GM19240 (cell line): ENCODE measurements at regions not wholly inside any gene's neighbourhood (a gene's known extent, or its start where the extent isn't known, plus 50 kb on each side); places are given as distances from the start of the nearest gene placed in this dataset.
"Not testable (repeated sequence)": the region's sequence is repeated elsewhere in the genome, so short reads cannot be mapped to it uniquely, and the experiment has no call there.

ENCODE experiments used
- DNase-seq: peaks from one replicate; pipeline ENCODE4 v3.0.0; 2011; ENCODE audit warnings: low spot score; ENCODE audit not compliant: insufficient read length

- DNase-seq, result no peak
These were observed 421.5 kb upstream of the MDGA2 start for GRCh38 chr14:48096897-48097296.

- no peak for DNase-seq
These were observed 411.1 kb upstream of the MDGA2 start for GRCh38 chr14:48086516-48086915.

- no peak for DNase-seq
These were observed 400.1 kb upstream of the MDGA2 start for GRCh38 chr14:48075487-48075886.

GRCh38 chr14:48052973-48053372 lies 377.6 kb upstream of the MDGA2 start:
- DNase-seq, result no peak

- DNase-seq, result no peak
These were observed 360.4 kb upstream of the MDGA2 start for GRCh38 chr14:48035836-48036235.

GRCh38 chr14:48027115-48027514 lies 351.7 kb upstream of the MDGA2 start:
- no peak for DNase-seq

GRCh38 chr14:48023881-48024280 lies 348.5 kb upstream of the MDGA2 start:
- DNase-seq, result no peak

GRCh38 chr14:48011484-48011883 lies 336.1 kb upstream of the MDGA2 start:
- DNase-seq, result not testable (repeated sequence)

- no peak for DNase-seq
These were observed 333.2 kb upstream of the MDGA2 start for GRCh38 chr14:48008646-48009045.

GRCh38 chr14:48005986-48006385 lies 330.6 kb upstream of the MDGA2 start:
- no peak for DNase-seq

GRCh38 chr14:47993883-47994282 lies 318.5 kb upstream of the MDGA2 start:
- no peak for DNase-seq

- DNase-seq, result no peak
These were observed 312.8 kb upstream of the MDGA2 start for GRCh38 chr14:47988175-47988574.

GRCh38 chr14:47978871-47979270 lies 303.5 kb upstream of the MDGA2 start:
- no peak for DNase-seq

GRCh38 chr14:47976139-47976538 lies 300.7 kb upstream of the MDGA2 start:
- no peak for DNase-seq

- no peak for DNase-seq
These were observed 290.8 kb upstream of the MDGA2 start for GRCh38 chr14:47966076-47966810.

GRCh38 chr14:47961634-47962033 lies 286.2 kb upstream of the MDGA2 start:
- no peak for DNase-seq

GRCh38 chr14:47959740-47960139 lies 284.3 kb upstream of the MDGA2 start:
- DNase-seq, result no peak

GRCh38 chr14:47949006-47949405 lies 273.6 kb upstream of the MDGA2 start:
- no peak for DNase-seq

- DNase-seq, result no peak
These were observed 259.9 kb upstream of the MDGA2 start for GRCh38 chr14:47935332-47935731.

GRCh38 chr14:47929334-47929733 lies 253.9 kb upstream of the MDGA2 start:
- no peak for DNase-seq

GRCh38 chr14:47921133-47921532 lies 245.7 kb upstream of the MDGA2 start:
- no peak for DNase-seq

GRCh38 chr14:47919997-47920396 lies 244.6 kb upstream of the MDGA2 start:
- DNase-seq, result no peak

- DNase-seq, result no peak
These were observed 244.0 kb upstream of the MDGA2 start for GRCh38 chr14:47919334-47919846.
